ENCODE measurements at regions not wholly inside any gene's neighbourhood (a gene's known extent, or its start where the extent isn't known, plus 50 kb on each side); places are given as distances from the start of the nearest gene placed in this dataset.

DNA sequence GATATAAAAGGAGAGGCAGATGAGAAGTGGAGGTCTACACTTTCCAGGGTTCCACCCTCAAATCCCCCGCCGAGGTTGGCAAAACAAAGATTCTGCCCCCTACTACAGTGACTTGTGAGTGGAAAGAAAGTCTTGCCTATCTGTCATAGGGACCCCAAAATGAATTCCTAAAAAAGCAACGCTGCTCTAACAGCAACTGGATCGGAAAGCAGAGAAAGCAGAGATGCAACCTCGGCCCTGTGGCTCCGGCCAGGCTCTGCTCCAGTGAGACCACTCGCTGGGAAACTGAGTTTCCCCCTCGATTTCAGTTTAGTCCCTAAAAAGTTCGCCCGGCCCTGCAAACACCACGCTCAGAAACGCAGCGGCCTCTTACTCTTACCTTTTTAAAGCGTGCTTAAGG, 297.9 kb upstream of the NFE2L3 start:
- no peak for DNase-seq

DNA sequence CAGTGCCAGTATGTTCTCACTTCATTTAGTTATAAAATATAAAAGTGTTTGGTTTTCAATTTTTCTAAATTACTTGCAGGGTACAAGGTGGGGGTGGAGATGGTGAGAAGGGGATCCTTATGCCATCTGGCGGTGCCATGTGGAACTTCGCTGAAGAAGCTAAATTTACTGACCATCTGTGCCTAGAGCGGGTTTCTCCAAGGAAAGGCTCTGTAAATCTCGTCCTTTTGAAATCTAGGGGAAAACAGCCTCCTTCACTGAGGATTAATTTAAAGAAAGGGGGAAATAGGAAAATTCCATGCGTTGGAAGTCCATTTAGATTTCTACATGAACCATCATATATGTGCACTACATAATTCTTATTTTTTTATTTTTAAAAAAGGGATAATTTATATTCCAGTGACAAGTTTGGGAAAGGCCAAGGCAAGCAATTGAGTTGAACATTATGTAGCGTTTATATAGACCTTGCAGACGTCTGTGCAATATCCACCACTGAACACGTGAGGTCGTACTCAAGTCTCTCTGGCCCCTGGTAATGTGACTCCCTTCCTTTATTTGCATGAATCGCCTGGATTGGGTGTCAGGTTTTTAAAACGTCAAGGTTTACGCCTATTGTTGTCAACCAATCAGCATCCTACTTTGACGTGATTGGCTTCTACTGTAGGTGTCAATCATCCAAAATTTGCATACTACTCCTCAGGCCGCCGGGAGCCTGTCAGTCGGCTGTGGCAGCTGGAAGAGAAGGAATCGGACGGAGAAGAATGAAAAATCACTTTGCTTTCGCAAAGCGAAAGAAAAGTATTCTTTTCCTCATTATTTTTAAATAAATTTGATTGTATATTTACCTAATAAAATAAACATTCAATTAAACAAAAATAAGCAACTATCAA, 297.1 kb upstream of the NFE2L3 start:
- peak; percentile 83 for DNase-seq

DNA sequence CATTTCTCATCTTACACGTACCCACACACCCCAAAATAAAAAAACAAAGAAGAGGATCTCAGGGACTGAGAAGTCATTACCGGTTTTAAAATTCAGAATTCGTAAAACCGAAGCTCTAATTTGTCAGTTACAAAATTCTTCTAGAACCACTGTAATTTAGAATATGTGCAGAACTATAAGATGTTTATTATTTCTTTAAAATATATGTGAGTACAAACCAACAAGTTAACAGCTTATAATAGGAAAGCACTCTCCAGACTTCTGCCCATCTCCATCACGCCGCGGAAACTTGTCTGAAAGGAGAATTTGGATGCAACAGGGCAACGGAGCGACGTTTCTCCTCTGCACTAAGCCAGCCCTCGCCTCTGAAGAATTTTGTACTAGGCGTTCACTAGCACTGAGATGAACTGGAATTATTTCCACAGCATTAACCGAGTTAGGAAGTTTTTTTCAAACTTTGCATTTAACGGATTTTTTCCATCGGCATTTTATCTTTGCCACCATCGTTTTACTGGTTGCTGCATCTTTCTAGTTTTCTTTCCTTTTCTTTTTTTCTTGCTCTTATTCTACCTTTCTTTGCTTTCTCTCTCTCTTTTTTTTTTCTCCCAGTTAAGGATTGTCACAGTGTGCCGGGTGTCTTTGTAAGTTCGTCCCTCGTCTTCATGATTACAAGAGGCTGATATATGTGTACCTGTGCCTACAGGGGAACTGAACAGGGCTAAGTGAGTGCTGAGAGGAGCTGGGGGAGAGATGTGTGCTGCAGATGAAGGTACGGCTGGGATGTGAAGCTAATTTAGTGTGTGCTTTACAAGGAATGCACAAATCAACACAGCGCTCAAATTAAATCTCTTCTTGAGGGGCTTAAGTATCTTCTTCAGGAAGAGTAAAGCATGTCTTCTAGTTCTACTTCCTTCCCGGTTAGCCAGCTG, 295.9 kb upstream of the NFE2L3 start:
- no peak for DNase-seq

DNA sequence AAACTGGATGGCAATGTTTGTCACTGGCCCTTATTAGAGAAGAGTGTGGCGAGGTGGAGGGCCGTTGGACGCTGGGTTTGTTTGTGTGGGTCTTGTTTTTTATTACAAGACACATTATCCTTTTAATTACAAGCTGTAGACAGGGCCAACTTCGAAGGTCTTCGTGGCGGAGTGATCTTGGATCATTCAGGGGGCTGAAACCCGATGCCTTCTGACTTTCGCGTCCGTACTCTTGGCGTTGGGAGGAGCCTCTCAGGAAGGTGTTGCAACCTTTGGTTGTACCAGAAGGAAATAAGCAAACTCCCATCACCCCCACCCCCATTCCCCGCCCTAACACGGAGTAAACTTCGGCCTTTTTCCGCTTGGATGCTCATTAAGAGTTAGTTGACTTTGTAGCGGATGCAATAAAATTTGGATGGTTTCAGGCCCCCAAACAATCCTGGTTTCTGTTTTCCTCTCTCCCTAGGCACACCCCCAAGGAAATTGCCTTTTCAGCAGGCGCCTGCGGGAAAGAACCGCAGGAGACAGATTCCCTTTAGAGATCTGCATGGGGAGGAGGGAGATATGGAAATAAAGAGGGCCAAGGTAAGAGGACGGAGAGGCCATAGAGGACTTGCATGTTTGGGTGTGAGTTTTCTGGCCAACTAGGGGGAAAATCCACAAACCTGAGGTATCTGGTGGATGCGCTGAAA, 294.5 kb upstream of the NFE2L3 start:
- no peak for DNase-seq

DNA sequence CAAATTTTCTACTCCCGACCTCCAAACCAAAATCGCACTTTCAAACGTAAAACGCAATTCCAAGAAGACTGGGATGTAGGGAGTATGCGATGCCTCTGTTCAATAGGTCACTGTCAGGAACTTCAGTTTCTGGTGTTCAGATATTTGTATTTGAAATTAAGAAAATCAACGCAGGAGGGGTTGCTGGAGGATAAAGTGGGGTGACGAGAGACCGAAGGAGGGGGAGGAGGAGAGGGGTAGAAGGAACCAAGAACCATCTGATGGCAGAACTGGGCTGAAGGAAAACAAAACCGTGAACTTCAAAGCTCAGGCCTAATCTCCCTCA, 293.8 kb upstream of the NFE2L3 start:
- no peak for DNase-seq

DNA sequence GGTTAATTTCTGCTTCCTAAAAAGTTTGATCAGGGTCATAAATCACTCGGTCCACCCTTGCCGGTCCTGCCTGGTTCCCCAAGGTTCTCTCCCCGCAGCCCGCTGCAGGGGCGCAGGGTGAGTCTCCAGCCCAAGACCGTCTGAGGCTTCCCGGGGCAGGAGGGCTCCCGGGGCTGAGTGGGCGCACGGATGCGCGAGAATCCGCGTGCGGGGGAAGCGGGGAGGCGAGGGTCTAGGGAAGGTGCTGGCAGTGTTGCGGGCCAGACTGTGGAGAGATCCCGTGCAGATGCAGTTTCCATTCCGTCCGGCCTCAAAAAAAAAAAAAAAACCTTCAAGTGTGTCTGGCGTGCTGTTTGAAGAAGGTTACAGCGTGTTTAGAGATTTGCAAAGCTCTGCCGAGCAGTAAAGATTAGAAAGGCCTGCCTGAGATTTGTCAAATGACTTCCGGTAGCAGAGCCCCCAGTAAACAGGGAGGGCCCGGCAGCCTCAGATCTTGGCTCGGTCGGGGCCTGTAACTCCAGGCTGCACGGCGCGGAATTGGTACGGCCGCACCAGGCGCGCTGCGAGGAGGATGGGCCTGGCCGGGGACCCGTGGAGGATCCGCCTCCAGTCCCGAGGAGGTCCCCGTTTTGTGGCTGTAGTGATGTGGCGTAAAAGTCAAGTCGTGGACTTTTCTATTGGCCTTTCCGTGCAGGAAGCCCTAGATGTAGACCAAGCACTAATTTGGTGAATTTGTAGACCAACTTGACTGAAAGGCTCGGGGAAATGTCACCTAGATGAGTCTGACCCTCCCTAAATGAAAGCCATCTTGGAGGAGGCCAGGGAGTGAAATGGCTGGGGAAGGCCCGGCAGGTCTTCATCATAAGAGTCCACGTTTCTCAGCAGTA, 293.2 kb upstream of the NFE2L3 start:
- DNase-seq: no peak

DNA sequence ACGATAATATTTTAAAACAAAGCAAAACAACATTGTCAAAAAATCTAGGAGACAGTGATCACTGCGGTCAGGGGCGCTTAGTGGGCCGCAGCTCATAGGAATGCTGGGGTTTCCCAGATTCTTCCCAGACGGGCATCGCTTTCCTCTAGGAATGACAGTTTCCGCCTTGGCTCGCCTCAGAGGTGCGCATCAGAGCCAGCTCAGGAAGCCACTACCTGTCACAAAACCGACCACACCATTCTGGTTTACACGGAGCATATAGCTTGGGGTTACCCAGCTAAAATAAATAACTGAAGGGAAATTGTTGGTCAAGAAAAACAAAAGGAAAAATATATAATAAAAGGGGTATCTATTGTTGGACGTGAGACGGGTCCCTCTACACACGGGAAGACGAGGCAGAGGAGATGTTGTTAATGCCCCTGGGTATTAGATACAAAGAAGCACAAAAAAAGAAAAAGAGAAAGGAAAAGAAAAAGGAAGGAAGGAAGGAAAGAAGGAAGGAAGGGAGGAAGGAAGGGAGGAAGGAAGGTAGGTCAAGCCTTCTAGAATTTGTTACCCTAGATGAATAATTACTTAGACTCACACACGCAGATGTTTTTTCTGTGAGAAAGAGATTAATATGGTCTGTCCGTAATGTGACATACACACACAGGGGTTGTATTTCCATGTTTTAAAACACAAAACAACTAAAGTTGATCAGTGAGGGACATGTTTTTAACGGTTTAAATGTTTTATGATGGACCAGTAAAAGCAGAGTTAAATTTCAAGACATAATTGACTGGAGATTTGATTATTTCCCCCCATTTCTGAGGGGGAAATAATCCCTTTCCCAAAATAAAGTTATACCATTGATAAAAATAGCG, 292.4 kb upstream of the NFE2L3 start:
- DNase-seq: no peak

DNA sequence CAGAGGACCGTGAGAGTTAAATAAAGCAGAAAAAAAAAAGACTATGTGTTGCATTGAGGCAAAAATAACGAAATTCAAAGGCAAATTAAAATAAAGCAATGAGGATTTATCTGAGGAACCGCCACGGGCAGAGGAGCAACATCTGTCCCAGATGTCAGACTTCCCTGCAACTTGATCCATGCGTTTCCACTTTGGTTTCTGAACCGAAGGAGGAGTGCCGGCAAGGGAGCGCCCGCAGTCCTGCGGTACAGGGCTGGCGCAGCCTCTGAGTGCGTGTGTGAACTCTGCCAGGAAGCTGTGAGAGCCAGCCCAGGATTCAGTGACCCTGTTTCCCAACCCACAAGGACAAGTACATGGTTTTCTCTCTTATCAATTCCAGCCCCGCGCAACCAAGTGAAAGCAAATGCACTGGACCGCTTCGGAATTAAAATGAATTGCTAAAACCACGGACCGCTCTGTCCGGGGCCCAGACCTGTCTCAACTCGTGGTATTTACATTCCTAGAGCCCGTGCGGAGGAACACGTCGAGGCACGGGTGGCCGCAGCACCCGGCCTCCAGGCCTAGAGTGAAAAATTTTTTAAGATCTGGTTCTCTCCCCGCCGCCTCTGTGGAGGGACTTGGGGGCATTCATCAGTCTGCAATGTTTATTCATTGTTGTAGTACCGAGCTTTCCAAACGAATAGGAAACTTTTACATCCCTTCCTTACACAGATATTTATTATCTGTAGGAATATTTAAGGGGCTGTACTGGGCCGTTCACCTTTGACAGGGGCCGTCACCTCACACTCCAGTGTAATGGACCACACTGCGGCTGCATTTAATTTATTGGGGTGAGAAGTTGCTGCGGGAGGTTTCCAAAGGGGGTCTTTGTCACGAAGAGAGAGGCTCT, 291.5 kb upstream of the NFE2L3 start:
- no peak for DNase-seq

DNA sequence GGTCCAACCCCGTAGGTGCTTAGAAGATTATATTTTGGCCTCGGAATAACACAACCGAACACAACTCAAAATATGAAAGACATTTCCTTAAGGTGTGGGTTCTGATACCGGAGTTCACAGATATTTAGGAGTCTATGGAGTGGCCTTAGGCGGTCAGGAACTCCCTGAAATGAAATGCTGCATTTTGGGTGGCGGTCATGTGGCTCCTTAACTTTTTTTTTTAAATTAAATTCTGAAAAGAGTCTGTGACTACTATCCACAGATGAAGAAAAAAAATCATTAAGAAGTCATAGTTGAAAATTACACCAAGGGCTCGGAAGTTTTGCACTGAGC, 290.9 kb upstream of the NFE2L3 start:
- DNase-seq: no peak

DNA sequence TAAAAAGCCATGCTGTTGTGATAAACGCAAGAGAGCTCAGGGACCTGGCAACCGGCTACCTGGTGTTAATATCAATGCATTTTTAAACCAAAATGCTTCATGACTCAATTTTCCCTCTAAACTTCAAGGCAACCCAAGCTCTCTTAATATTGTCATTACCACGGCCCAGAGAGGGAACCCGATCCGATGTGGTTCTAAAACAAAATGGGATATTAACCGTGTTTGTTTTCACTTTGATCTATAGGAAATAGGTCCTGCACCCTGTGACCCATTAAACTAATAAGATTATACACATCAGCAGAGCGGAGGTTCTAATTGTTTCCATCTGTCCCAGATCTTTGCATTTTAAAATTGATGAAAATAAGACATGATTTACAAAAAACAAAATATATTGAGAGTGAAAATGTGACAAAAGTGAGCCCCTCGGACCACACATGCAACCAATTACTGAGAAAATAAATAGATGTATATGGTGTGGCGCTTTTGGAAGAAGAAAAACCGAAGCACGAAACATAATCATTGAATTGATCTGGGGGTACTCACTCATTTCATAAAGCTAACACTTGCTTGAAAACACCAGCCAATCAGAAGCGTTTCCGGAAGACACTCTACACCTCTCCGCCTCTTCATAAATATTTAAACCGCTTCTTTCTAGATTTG, 290.3 kb upstream of the NFE2L3 start:
- no peak for DNase-seq

DNA sequence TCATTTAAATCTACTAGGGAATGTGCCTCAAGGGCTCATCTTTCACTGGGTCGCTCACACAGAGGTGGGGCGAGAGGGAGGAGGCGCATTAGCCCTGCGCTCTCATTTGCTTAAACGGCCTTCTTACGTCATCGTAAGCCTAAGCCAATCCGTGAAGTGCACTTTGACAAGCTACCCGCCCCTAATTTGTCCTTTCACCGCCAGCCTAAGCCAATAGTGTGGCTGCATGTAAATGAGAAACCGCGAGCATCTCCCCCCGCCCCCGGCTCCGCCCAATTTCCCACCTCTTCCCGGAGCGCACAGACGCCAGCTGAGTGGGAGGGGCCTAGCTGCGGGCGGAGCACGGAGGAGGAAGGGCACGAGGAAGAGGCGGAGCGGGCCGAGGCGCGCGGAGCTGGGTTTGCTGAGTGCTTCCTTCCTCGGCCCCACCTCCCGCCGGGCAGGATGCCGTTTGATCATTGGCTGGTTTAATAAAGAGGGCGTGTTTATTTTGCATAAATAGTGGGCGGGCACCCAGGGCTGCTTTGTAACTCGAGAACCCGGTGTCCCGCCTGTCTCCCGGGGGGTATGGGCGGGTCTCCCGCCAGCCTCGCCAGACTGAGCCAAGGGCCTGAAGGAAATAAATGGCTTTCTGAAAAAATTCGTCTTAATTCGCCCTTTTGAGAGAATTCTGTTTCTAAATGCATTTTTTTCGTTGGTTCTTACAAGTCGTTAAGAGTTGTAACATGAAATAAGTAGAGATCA, 289.6 kb upstream of the NFE2L3 start:
- DNase-seq: peak; percentile 98

DNA sequence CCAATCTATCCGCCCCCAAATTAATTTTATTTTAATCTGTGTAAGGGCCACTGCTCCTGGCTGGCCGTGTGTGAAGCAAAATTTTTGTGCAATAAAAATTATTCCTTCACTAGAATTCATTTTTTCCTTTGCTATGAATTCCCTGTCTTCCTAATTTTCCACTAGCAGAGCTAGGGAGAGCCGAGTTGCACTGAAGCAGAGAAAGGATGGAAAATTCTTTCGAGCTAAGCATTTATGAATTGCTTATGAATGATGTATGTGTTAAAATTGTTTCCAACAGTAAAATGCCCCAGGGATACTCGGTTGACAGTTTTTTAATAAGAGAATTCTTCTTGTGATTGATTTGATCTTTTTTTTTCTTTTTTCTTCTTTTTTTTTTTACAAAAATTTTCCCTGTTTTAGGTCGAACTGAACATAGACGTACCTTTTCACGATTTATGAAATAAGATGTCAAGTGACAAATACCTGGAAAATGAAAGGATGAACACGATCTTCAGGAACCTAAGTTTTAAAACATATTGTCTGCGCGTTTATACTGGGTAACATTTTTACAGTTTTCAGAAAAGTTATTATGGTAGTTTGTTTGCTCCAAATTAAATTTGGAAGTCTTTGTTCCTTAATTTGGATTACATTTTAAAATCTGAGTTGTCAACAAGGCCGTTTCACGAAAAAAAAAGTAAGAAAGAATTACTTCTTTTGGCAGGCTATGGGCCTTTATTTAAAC, 288.8 kb upstream of the NFE2L3 start:
- peak; percentile 19 for DNase-seq

DNA sequence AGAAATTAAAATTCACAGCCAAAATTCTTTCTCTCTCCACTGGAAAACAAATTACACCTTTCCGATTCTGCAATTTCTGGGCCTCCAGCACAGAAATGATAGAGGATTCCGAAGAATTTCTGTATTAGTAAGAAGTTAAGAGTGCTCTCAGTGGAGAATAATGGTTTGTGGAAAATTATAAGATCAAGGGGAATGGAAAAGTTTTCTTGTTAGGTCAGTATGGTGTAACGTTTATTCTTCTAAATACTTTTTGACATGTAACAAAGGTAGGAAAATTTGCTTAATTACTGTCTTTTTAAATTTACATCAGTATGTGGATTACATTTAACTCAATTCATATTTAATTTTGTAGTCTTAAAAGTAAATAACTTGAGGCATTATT, 288.3 kb upstream of the NFE2L3 start:
- DNase-seq: no peak

DNA sequence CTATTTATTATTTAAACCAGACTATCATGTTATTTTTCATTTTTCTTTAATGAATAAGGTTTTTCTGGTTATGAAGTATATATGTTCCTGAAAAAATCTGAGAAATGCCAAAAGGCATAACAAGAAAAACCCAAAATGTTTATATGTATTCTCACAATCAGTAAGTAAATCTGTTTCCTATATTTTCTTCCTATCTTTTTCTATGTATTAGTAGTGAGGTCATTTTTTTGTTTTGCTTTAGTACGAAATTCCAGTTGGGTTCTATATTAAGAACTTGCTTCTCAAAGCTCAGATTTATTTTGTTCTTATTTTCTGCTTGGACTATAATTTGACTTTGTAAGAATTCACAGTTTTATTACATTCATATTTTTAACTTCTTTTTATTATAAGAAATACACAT, 287.5 kb upstream of the NFE2L3 start:
- no peak for DNase-seq

DNA sequence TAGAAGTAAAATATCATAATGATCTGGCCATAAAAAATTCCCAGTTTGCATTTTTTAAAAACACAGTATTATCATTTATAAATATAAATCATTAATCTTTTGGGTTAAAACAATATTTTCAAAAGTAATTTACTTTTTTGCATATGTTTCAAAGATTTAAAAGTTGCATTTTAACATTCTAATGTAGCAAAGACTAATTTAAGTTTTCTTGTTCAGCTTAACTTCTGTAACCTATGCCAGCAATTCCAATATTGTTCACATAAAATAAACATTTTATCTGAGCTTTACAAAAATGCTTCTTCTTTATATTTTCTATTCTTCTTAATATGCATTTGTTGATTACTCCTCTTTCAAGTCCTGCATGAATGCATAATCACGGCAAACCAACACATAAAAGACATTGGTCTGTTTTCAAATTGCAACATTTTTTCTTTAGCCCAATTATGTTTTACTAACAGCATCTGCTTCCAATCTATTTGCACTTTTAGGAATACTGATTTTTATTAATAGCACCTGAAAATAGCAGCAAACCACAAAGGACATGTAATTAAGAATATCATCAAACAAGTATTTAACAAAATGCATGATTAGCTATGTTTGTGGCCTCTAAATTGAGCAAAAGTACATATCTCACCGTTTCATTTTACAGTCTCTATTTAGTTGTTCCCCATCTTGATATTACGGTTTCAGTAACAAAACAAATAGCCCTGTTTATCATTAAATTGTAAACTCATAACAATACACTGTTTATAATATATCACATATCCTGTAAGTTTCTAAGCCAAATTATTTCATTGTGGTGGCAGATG, 286.9 kb upstream of the NFE2L3 start:
- DNase-seq: no peak

DNA sequence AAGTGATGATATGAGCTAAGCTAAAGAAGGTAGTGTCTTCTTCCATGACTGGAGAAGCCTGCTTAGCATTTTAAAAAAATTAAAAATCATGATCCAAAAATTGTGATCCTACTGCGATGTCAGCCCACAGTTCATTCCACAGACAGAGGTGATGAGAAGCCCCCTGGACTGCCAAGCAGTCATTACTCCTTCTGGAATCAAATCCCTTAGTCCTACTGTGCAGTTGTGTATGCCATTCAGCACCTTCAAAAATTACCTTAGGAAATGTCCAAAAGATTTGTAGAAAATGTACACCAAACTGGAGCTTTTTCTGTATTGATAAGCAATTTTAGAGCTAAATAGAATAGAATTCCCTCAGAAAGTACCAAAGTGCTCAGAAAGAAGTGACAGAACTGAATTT, 283.5 kb upstream of the NFE2L3 start:
- no peak for DNase-seq

DNA sequence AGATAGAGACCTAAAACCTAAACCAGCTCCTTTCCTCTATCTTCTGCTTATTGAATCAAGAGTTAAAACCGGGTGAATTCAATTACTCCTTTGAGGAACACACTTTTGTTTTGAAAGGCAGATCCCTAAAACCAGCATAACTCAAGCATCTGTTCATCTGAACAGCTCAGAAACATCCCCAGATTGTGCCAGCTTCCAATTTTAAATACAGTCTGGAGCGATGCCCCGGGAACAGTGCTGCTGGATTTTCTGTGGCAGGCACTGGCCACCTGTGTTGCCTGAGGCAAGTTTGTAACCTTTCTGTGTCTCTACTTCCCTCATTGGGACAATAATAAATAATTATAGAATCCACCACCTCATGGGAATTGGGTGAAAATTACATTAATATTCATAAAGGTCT, 281.4 kb upstream of the NFE2L3 start:
- DNase-seq: no peak

DNA sequence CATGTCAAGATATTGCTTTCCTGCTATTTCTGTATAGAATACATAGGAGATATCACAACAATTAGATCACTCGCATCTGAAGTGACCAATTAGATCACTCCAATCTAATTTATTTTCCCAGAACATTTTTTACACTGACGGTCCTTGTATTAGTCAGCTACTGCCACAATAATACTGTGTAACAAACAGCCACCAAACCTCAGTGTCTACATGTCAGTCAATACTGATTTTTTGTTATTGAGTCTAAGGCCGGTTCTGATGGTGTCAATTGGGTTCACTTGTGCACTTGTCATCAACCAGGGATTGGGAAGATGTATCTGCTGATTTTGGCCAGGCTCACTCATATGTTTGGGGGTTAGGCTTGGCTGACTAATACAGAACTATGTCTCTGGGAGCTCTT, 275.9 kb upstream of the NFE2L3 start:
- DNase-seq: no peak

All from hematopoietic multipotent progenitor cell treated with erythropoietin and hydrocortisone succinate and interleukin-3 and kit ligand, for 8 days (in vitro differentiated cells).